NCI-H2081 treated with DMSO at 0.1 percent for 48 hours (cell line): ENCODE measurements at regions not wholly inside any gene's neighbourhood (a gene's known extent, or its start where the extent isn't known, plus 50 kb on each side); places are given as distances from the start of the nearest gene placed in this dataset.

Source experiments
- DNase-seq: peaks from one replicate; lab custom pipeline; 2025; lab: John Stamatoyannopoulos, UW

DNA sequence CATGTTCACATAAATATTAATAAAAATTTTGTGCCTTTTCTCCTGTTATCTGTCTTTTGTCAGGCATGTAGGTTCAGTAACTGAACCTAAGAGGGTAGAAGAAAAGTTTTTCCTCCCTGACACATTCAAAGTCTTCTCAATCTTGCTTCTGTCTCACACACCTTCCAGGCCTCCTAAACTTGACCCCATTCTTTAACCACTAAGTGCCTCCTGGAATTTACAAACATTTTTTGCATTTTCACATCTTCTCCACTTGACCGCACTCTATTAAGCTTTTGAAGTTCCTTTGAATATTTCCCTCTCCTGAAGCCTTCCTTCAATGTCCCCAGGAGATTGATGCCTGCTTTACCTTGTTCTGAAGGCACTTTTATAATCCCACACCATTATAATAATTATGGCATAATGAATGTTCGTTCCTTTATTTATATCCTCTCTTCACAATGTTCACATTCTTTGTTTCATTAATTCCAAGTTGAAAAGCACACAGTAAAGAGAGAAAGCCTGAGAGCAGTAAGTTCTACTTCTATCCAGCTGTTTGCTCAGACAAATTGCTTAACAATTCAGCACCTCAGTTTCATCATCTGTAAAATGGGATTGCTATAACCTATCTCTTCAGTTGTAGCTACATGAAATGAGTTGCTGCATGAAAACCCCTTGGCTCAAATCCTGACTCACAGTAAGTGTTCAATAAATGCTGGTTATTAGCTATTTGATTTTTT, 184.8 kb upstream of the KLHL29 start:
- no peak for DNase-seq

DNA sequence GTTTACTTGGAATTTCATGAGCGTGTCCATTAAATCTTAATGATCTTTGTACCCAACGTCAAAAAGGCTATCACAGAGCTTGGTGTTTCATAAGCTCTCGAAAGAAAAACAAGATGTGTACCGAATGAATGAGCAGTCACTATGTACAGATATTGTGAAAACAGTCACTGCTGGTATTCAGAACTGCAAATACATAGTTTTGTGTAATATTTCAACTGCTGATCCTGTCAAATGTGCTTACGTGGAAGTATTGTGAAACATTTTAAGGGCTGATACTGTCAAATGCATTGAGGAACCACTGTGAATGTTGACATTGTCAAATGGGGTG, 184.2 kb upstream of the KLHL29 start:
- DNase-seq = no peak

DNA sequence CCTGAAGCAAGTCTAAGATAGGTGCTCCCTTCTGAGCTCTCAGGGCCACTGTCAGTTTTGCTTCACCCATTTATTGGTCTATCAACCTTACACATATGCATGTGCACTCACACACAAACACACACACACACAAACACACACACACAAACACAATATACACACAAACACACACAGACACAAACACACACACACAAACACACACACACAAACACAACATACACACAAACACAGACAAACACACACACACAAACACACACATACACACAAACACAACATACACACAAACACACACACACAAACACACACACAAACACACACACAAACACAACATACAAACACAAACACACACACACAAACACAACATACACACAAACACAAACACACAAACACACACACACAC, 181.6 kb upstream of the KLHL29 start:
- DNase-seq = no peak

DNA sequence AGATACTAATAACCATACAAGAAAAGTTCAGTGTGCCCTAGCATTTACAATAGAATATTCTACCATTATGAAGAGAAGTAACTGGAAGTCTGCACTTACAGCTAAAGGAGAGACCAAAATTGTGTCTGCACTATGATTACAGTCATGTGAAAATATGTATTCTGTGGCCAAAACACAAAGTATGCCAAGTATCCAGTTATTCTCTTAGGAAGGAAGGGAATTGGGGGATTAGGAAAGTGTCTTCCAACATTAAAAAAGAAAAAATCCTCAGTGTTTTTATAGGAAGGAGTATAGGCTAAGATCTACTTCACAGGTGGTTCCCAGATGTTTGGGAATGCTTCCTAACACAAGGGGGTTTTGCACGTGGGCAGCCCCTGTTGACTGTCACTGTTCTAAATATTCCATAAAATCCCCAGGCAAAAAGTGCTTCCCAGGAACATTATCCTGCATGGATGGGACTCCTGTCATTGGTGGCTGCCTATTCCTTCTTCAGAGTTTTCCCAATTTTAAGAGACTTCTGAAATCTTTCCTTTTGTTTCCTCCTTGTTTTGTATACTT, 180.2 kb upstream of the KLHL29 start:
- no peak for DNase-seq

DNA sequence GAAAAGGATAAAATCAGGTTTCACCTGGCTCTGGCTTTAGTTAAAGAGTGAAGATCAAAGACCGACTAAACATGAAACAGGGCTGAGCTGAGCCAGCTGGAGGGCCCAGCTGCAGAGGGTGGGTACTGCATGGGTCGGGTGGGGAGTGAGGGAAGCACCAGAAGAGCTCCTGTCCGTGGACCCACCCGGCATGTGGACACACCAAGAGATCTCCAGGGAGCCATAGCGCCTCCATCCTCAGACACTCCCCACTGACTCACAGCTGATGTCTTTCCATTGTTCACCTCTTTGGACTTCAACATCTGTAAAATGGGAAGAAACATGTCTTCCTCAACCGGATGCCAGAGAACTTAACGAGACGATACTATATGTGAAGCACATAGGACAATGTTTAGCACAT, 178.3 kb upstream of the KLHL29 start:
- DNase-seq = no peak

DNA sequence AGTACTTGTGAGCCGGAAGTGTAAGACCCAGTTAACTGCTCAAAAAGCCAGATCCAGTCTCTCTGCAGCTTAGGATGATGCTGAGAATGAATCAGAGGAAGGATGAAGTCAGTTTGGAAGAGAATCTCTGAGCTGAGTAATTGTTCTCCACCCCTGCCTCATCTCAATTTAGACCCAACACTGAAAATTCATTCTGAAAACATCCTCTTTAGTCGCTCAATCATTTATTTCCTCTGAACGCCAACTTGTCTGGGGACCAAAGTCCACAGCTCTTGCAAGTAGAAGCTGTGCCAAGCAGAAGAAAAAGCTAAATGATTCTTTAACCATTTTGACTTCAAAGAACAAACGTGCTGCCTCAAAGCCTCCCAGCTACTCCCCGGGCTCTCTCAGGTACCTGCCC, 177.1 kb upstream of the KLHL29 start:
- no peak for DNase-seq

DNA sequence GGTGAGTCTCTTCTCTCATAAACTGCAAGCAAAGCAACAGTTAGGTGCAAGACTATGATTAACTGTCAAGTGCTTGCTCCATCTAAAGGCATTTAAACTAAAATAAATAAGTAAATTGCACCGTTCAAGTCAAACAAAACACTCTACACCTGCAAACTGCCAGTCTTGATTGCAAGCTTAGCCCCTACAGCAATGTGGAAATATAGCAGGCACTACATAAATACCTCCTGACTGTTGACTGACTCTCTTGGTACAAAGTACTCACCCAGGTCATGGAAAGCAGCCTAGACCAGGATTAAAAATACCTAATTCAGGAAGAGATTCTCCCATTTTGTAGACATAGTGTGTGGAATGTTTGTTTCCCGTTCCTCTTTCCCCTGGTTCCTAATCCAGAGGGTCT, 176.6 kb upstream of the KLHL29 start:
- DNase-seq = no peak

DNA sequence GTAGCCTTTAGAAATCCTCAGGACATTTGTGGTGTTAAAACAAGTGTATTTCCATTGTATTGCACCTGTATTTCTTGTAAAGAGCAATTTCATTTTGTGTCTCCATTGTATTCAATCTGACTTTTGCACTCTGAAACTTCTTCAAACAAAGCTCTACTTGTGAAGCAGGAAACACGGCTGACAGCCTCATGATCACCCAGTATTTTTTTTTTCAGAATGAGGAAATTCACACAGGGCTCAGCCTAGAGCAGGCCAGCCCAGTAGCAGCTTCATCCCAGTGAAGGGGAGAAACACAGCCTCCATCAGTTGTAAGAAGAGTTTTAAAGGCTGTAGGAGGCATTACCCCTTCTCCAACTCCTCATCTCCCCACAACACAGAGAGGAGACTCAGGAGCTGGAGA, 175.9 kb upstream of the KLHL29 start:
- DNase-seq = no peak

DNA sequence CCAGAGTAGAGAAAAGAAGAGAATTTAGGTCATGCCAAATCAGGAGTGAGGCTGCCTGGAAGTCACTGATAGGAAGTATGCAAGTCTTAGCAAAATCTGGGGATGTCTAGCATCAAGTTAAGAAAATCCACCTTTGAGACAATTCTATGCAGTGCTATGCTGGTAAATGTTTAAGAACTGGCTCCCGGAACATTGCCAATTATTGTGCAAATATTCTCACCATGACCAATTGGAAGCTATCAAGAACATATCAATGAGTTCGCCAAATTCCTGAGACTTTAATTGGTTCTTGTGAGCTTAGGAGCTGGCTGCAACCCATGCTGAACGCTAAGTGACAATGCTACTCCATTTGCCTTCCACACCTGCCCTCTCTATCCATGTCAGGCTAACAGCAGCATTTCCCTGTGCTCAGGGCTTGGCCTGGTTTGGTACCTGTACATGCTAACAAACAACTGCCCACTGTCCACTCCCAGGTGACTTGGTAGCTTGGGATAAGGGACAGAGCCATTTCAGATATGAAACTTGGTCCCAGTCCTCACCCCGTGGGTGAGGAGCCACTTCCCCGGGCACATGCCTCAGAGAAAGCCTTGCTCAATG, 172.9 kb upstream of the KLHL29 start:
- DNase-seq = no peak

DNA sequence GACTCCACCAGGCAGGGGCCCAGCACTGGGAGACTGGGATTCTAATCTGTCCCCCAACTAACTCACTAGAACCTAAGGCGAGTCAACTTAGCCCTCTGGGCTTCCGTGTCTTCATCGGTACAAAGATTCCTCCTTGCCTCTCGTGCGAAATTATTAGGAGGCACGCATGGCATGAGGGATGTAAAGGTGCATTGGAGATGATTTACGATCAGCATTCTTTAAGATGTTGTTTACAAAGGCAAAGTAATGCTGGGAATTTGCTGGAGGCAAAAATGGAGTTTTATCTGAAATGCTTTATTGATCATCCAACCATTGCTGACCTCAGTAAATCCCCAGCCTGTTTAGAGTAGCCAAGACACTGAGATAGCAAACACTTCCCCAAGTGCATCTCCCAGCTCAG, 171.8 kb upstream of the KLHL29 start:
- no peak for DNase-seq

DNA sequence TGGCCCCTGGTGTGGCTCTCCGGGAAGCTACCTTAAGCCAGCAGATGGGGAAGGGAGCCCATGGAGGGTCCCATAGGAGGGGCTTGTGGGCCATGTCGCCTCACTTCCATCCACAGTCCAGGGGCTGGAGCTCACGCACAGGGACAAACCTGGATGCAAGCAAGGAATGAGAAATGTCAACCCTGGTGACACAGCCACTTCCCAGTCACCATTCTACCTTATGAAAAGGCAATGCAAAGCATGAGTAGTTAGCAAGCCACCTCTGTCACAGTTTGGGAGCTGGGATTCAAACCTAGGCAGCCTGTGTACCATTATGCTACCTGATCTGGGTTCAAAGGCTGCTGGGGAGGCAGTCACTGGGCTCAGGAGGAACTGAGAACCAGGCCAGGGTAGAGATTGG, 170.0 kb upstream of the KLHL29 start:
- no peak for DNase-seq

DNA sequence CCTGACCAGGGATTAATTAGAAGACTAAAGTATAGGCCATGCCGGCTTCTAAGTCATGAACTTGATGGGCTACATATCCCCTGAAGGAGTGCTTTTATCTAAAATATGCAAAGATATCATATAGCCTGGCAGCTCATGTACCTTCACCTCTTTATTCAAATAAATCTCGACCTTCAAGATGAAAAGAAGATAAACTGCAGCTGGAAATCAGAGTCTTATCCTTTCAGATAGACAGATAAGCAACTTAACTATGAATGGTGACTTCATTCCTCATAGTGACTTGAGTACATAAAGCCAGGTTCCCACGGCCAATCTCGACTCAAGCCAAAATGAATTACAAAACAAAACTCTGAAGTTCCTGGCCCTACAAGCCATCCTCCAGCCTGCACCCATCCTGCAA, 165.3 kb upstream of the KLHL29 start:
- DNase-seq = no peak

DNA sequence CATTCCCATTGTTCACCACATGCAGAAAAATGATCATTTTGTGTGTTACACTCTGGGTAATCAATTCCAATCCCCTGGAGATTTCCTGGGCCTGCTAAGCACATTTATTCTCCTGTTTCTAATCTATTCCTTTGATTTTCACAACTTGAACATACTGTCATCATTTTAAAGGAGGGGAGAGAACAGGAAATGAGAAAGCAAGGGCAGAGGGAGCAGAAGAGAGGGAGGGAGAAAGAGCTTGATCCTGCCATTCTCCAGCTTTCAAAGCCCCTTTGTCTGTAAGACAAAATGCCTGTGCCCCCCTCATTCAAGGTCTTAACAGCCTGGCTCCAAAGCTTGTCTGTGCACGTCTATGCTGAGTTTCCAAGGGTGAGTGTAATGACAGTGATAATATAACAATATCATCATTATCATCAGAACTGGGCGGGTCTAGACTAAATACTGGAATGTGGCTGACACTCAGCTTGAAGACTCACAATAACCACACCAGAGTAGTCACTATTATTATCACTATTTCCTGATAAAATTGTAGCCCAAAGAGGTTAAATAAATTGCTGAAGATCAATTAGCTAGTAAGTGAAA, 164.4 kb upstream of the KLHL29 start:
- DNase-seq = no peak

DNA sequence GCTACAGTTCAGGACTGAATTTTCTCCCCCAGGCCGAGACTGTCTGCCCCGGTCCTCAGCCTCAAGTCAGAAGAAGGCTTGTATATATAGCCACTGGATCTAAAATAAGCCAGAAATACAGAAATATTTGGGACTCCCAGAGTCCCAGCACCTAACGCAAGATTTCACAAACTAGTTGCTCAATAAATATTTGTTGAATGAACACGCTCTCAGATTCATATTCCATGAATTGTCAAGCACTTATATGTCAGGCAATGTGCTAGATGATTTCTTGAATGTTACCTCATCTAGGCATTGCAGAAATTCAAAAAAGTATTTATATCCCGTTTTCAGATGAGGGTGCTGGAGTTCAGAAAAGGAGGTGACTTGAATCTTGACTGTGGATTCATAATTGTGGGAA, 163.7 kb upstream of the KLHL29 start:
- no peak for DNase-seq

DNA sequence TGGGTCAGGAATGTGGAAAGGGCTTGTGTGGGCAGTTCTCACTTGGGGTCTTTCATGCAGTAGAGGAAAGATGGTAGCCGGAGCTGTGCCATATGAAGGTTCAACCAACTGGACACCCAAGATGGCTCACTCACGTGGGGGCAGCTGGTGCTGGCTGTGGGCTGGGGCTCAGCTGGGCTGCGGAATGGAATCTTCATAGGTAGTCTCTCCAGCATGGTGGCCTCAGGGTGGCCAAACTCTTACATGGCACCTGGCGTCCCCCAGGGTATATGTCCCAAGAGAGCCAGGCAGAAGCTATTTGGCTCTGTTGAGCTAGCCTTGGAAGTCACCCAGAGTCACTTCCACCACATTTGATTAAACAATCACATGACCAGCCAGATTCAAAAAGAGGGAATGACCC, 163.1 kb upstream of the KLHL29 start:
- DNase-seq = no peak

DNA sequence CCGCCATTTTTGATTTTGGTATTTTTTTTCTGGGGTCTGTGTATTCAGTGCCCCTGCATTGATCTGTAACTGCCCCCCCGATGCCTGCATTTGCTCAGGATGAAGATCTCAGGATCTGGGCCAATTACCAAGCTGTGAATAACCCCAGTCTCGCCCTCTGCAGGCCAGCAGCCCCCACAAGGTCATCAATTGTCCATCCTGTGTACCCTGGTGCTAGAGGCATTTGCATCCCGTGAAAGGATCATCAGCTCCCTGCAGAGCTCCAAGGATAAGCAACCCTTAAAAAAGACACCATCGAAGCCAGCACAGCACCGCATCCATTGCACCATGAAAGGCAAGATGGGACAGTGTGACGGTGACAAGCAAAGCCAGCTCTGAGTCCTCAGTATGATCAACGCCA, 154.1 kb upstream of the KLHL29 start:
- DNase-seq = no peak

DNA sequence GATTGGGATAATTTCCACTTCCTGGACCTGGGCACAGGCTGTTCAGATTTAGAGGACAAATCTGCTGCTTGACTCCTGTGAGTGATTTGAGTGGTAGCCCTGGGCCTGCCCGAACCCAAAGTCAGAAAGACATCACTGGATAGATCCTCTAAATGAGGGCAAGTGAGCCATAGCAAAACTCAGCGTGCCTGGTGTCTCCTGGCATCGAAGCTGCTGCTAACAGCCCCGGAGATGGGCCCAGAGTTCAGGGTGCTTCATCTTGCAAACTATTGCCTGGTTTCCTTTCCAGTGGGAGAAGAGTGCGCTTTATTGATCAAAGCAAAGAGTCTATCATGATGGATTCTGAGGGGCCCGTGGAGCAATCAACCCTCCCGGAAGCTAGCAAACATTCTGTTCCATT, 153.1 kb upstream of the KLHL29 start:
- DNase-seq = no peak

DNA sequence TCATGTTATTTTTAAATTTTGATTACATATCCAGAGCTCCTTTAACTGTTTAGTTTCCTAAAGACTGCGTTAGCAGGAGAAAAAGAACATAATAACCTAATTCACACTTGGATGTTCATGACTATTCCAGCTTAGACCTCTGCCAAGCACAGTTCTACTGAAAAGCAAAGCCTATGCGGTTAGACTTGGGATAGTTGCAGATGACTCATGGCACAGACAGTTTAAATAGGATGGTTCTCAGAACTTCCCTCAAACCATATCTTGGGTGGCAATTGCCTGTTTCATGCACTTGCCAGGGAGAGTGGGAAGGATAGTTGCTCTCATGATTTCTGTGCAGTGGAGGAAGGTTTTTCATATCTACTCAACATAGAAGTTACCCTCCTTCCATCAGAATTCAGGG, 149.7 kb upstream of the KLHL29 start:
- DNase-seq = no peak

DNA sequence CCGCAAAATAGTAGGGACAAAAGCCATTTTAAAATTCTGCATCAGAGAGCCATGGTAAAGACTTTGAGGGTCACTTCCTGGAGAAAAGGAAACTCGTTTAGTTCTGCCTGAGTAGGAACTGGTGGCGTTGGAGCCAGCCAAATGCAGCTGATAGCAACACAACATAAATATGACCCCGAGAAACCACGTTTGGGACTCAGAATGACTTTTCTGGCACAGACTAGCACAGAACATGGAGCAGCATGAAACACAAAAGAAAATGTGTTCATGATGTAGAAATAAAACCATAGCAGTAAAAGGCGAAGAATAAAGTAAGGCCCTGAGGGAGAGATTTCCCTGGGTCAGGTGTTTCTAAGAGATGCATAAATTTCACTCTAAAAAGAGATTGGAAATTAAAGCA, 149.2 kb upstream of the KLHL29 start:
- no peak for DNase-seq

DNA sequence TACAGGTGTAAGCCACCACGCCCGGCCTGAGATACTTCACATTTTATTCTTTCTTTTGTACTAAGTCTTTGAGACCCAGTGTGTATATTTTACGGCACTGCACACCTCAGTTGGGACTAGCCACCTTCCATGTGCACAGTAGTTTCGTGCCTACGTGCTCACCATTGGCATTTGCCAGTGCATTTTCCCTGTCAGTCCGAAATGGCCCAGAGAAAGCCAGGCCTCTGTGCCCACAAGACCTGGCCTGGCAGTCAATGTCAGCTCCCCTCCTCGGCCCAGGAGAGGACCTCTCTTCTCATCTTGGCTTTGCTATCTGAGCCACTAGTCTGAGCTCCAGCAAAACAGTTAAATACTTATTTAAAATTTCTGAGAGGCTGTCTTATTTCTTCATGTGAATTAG, 147.8 kb upstream of the KLHL29 start:
- no peak for DNase-seq

DNA sequence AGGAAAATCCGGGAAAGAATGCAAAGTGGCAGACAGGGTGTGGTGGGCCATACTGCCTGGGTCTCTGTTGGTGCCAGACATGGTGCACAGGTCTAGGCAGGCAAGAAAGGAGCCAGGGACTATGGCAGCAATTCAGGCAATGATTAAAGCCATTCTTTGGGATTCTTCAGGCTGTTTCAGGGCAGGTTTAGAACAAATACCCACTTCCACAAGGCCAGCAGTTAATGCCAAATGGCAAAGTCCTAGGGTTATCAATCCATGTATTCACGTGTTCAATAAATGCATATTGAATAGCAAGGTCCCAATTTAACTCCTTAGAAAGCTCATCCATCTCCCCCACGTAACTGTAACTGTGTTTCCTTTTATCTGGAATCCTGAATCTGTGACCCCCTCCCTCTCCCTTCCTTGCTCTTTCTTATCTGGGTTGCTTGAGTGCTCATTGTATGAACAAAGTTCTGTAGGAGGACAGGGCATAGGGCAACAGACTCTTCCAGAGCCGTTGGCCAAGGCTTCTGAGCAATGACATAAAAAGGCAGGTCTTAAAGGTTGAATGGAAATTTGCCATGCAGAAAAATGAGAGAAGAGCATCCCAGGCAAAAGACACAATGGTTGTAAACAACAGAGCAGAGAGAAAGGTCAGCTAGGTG, 146.8 kb upstream of the KLHL29 start:
- no peak for DNase-seq

DNA sequence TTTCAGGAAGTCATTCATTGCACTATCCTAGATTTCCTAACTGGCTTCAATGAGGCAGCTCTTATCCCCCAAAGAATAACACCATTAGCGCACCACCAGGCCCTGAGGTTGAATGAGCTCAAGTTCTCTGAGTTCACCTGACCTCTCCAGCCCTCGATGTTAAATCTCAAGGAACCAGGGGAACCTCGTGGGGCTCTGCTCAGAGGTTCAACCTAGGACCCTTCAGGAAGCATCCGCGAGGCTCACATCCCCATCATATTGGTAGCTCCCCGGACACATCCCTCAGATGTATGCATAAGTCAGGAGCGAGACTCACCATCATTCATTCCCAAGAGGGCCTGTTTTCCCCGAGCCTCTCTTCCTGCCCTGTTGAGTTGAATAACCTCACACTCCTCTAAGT, 145.6 kb upstream of the KLHL29 start:
- no peak for DNase-seq

DNA sequence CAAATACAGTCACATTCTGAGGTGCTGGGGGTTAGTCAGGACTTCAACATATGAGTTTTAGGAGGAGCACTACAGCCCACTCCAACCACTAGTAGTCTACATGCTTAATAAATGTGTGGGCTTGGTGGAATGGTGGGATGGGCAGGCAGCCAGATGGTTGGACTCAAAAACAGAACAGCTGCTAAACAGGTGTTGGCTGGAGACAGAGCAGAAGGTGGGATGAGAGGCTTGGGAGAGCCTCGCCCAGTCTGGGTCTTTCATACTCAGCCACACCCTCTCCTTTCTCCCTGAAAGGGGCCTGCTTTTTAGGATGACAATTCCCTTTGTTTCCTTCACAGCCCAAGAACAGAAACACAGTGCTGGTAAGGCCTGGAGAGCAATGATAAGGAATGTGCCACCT, 143.9 kb upstream of the KLHL29 start:
- no peak for DNase-seq
